ENCODE measurements at regions not wholly inside any gene's neighbourhood (a gene's known extent, or its start where the extent isn't known, plus 50 kb on each side); places are given as distances from the start of the nearest gene placed in this dataset.

- DNase-seq (ENCODE audit: low read depth in 2 of 2): no peak
These were observed 988.4 kb upstream of the TENM3 start for GRCh38 chr4:181254771-181255170.

GRCh38 chr4:181258569-181258968 is 984.6 kb upstream of the TENM3 start:
- DNase-seq (ENCODE audit: low read depth in 2 of 2): no peak

- no peak for DNase-seq (ENCODE audit: low read depth in 2 of 2)
These were observed 984.0 kb upstream of the TENM3 start for GRCh38 chr4:181259081-181259709.

DNA sequence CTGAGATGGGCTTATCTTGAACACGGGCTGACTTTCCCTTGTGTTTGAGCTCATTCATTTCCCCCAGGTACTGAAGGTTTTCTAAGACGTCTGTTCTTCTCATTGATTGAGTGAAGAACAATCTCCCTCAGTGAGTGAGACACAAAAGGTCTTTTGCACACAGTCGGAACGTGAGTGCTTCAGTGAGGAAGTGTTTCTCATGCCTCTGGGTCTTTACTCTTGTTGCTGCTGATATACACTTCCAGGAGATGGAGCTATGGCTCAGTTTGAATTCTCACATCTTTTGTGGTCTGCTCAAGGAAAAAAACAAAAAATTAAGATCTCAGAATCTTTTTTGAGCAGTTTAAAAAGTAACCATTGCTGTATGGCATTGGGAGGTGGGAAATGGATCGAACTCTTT is 981.9 kb upstream of the TENM3 start:
- DNase-seq (ENCODE audit: low read depth in 2 of 2): no peak

- DNase-seq (ENCODE audit: low read depth in 2 of 2): no peak
These were observed 978.3 kb upstream of the TENM3 start for GRCh38 chr4:181264893-181265292.

GRCh38 chr4:181265370-181265769 is 977.8 kb upstream of the TENM3 start:
- no peak for DNase-seq (ENCODE audit: low read depth in 2 of 2)

DNA sequence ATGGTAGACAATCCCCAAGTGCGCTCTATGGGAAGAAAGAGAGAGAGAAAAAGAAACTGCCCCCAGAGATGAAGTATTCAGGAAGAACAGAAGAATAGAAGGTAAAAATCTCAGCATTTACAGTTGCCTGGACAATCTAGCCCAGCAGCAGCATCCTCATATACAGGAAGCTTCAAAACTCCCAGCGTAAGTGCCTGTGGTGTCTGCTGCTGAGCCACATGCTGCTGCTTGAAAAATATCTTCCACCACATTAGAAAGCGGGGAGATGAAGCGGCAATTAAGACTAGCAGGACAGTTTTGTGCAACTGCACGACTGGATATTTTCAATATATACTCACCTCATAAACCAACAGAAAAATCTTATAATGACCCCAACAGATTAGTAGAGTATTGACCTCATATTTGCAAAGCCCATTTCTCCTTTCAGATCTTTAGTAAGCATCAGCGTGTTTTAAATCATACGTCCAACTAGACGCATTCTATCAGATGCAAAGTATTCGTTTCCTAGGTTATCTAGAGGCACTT is 972.0 kb upstream of the TENM3 start:
- DNase-seq (ENCODE audit: low read depth in 2 of 2): no peak

GRCh38 chr4:181272422-181272821 is 970.8 kb upstream of the TENM3 start:
- no peak for DNase-seq (ENCODE audit: low read depth in 2 of 2)

GRCh38 chr4:181278941-181279340 is 964.3 kb upstream of the TENM3 start:
- no peak for DNase-seq (ENCODE audit: low read depth in 2 of 2)

- DNase-seq (ENCODE audit: low read depth in 2 of 2): no peak
These were observed 961.8 kb upstream of the TENM3 start for GRCh38 chr4:181281451-181281850.

- DNase-seq (ENCODE audit: low read depth in 2 of 2): no peak
These were observed 954.0 kb upstream of the TENM3 start for GRCh38 chr4:181289198-181289597.

- DNase-seq (ENCODE audit: low read depth in 2 of 2): no peak
These were observed 951.6 kb upstream of the TENM3 start for GRCh38 chr4:181291615-181292014.

DNA sequence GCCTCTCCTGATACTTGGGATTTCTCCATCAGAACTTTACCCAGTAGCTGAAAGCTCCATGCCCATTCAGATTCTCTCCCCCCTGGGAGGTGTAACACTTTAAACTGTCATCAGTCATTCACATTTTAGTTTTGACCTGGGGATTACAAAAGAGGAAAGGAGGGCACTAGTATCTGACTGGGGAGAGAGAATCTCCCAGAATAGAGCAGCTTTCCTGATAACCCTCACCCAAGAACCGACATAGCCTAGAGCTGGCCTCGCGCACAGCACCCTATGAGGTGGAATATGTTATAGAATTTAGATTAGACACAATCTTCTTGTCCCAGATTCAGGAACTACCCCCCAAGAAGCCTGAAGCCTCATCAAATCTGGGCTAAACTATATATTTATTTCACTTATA is 950.2 kb upstream of the TENM3 start:
- no peak for DNase-seq (ENCODE audit: low read depth in 2 of 2)

DNA sequence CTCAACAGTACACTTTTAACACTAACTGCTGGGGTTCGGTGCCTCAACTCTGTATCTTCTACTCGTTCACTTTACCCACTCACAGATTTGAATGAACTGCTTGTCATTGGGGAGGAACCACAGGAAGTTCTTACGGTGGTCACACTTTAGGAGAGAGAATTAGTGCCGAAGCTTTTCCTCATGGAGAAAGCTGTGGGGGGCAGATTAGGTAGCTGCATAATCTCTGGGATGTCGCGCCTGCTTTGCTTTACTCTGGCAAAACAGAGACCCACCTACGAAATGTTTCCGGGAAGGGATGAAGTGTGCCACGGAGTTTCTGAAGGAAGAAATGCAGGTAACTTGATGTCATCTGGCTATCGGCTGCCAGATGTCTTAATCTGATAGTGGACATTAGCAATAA is 949.7 kb upstream of the TENM3 start:
- no peak for DNase-seq (ENCODE audit: low read depth in 2 of 2)

DNA sequence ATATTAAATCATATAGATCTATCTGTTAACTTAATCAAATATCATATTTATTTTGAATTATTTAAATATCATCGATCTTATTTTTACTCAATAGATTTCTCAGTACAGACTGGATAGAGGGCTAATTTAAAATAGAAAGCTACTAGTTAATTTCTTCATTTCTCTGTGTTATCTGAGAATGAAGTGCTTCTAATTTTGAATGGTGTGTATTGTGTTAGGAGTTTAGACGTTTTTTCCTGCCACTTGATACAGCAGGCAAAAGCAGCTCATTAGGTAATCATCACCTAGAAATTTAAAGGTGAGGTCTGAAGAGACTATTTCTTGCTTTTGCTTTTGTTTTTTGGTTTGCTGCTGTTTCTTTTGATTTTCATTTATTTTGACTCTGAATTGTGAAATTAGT is 948.8 kb upstream of the TENM3 start:
- no peak for DNase-seq (ENCODE audit: low read depth in 2 of 2)

DNA sequence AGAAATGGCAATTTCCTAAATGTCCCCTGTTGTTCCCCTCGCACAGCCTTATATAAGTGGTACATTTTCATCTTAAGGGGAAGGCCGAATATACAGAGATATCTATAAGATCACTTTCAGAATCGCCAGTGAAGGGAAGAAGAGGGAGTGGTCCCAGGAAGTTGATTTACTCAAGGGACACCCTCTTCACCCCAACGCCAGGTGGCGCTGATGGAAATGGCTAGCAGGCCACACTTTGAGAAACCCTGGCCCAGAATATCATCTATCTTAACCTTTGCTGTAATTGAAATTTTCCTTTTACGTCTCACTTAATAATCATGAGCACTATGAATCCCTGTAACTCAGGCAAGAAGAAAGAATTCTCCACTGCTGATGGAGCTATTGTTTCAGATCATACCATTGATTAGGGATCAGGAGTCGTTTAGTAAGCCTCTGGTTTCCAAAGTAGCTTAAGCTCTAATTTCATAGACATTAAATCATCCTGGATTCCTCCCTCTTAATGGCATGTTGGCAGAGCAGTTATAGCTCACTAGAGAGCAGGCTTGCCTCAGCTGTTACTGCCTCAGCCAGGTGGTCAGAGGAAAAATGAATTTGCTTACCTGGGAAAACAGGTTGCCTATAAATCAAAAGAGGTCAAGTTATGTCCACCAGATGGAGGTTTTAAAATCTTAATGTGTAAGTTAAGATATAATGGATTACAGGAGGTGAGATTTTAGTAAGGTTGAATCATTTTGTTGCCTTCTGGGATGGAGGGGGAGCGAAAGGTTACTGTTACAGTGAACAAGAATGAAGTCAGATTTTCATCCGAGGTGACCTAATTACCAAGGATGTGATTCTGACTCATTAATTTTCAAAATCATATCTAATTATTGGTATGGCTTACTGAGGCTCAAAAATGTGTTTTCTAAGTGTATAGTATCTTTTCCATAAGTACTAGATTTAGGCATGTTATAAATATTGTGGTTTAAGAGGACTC is 941.2 kb upstream of the TENM3 start:
- DNase-seq (ENCODE audit: low read depth in 2 of 2): peak in 1 of 2 experiments; percentile 2

GRCh38 chr4:181307824-181308223 is 935.4 kb upstream of the TENM3 start:
- DNase-seq (ENCODE audit: low read depth in 2 of 2): no peak

DNA sequence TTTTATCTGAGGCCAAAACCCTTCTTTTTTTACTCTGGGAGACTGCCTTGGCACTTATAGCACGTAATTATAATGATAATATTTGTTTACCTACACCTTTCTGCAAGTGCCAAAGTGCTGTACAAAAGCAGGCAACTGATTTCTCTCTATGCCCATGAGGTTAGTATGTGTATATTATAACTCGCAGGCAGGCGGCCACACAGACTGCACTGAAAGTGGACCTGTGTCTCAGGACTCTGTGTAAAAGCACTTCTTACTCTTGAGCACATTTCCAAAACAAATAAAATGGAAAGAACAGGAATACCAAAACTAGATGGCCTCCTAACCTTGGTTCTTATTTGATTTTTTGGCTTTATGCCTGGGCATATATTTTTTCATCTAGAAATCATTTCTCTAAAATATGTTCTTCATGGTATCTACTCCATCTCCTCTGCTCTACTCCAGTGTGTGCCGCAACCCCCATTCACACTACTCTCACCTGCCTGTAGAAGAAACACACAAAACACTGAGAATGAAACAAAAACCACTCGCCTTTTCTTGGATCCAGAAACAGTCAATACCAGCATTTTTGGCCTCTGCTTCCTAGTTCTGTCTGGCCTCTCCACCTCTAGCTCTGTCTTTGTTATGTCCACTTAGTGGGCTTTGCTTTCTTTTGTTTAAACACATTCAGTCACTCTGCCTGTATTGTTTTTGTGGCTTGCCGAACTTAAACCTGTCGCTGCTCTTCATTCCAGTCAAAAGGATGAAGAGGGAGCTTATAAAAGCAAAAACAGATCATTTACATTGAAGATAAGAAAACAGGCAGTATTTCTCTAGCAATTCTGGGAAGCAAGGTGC is 934.5 kb upstream of the TENM3 start:
- DNase-seq (ENCODE audit: low read depth in 2 of 2): no peak

DNA sequence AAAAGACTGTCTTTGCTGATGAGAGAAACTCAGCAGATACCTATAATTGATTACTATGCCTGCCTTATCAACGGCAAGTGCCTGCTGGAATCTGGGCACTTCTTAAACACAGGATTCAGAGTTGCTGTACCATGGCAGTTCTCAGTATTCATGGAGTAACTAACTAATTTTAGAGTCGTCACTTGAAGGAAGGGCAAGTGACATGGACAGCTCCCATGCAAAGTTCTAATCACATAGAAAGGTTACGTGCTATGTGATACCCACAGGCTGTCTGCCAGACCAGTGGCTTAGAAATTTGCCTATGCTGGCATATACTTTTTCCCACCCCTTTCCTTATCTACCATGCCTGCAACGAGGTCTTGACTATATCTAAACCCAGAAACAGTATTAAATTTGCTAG is 931.1 kb upstream of the TENM3 start:
- DNase-seq (ENCODE audit: low read depth in 2 of 2): no peak

GRCh38 chr4:181319629-181320028 is 923.6 kb upstream of the TENM3 start:
- DNase-seq (ENCODE audit: low read depth in 2 of 2): no peak

- DNase-seq (ENCODE audit: low read depth in 2 of 2): no peak
These were observed 920.1 kb upstream of the TENM3 start for GRCh38 chr4:181323061-181323460.

- no peak for DNase-seq (ENCODE audit: low read depth in 2 of 2)
These were observed 912.5 kb upstream of the TENM3 start for GRCh38 chr4:181330654-181331201.
